GM12875 (cell line): ENCODE measurements at regions not wholly inside any gene's neighbourhood (a gene's known extent, or its start where the extent isn't known, plus 50 kb on each side); places are given as distances from the start of the nearest gene placed in this dataset.
"Not testable (repeated sequence)": the region's sequence is repeated elsewhere in the genome, so short reads cannot be mapped to it uniquely, and the experiment has no call there.

Source experiments
- H3K4me3 ChIP-seq: one replicate; pipeline ENCODE4 v1.5.1; 2011; ENCODE audit warnings: low read depth, low read length, control low read depth
- TF ChIP-seq, protein P1 (sequence below): IDR thresholded peaks from 2 replicates; pipeline ENCODE4 v1.5.1; 2011; ENCODE audit warnings: low read depth, mild to moderate bottlenecking, control low read depth, inconsistent platforms, low read length, moderate library complexity, borderline replicate concordance; ENCODE audit not compliant: insufficient read depth

DNA sequence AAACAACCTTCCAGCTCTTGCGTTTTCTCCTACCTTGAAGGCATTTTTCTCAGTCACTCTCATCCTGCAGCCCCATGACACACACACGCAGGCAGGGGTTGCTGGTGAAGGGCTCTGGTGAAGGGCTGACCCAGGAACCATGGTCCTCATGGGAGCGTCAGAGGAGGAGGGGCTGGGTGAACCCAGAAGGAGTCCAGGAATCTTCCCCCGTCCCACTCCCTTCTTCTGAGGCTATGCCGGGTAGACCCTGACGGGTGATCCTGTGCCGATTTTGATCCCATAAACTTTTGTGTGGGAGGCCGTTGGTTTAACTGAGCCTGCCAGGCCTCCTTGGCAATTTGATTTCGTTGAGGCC lies 278.4 kb upstream of the FOXF1 start:
- TF ChIP-seq, protein P1, sequence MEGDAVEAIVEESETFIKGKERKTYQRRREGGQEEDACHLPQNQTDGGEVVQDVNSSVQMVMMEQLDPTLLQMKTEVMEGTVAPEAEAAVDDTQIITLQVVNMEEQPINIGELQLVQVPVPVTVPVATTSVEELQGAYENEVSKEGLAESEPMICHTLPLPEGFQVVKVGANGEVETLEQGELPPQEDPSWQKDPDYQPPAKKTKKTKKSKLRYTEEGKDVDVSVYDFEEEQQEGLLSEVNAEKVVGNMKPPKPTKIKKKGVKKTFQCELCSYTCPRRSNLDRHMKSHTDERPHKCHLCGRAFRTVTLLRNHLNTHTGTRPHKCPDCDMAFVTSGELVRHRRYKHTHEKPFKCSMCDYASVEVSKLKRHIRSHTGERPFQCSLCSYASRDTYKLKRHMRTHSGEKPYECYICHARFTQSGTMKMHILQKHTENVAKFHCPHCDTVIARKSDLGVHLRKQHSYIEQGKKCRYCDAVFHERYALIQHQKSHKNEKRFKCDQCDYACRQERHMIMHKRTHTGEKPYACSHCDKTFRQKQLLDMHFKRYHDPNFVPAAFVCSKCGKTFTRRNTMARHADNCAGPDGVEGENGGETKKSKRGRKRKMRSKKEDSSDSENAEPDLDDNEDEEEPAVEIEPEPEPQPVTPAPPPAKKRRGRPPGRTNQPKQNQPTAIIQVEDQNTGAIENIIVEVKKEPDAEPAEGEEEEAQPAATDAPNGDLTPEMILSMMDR, result no peak

DNA sequence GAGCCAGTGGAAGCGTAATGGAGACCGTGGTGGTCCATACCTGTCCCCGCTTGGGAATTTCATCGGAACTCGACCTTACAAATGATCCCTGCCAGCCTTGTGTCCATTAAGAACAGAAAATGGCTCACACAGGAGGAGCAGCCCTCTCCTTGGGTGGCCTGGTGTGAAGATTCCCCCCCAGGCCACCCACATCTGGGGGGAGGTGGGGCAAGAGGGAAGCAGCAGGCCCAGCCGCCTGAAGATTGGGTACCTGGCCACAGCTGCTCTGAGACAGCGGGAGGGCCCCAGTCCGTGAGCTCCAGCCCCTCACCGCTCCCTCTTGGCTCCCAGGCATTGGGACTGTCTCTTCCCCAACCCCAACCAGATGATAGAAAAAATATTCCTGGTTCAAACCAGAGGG lies 277.8 kb upstream of the FOXF1 start:
- no peak overlapping the region for H3K4me3 ChIP-seq
- TF ChIP-seq, protein P1, result no peak

More for the DNA sequence above, 278.4 kb upstream of the FOXF1 start:
- H3K4me3 ChIP-seq, result no peak overlapping the region

DNA sequence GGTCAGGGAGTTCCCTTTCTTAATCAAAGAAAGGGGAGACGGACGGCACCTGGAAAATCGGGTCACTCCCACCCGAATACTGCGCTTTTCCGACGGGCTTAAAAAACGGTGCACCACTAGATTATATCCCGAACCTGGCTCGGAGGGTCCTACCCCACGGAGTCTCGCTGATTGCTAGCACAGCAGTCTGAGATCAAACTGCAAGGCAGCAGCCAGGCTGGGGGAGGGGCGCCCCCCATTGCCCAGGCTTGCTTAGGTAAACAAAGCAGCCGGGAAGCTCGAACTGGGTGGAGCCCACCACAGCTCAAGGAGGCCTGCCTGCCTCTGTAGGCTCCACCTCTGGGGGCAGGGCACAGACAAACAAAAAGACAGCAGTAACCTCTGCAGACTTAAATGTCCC lies 276.8 kb upstream of the FOXF1 start:
- H3K4me3 ChIP-seq, result not testable (repeated sequence)

DNA sequence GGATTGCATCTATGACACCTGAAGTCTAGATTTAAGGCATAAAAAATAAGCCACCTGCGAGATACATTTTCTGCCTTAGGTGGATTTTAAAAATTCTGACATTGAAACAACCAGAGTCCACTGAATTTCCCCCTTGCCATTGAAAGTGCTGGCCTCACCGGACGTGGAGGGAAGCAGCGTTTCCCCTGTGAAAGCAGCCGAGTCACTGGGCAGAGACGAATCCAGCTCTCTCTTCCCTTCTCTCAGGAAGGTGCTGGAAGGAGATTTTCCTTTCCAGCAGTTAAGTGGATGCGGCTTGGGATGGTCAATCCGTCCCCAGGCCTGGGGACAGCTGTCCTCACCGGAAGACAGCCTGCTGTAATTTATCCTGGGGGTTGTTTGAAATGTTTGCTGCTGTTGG lies 270.9 kb upstream of the FOXF1 start:
- TF ChIP-seq, protein P1, result no peak
- H3K4me3 ChIP-seq, result no peak overlapping the region

DNA sequence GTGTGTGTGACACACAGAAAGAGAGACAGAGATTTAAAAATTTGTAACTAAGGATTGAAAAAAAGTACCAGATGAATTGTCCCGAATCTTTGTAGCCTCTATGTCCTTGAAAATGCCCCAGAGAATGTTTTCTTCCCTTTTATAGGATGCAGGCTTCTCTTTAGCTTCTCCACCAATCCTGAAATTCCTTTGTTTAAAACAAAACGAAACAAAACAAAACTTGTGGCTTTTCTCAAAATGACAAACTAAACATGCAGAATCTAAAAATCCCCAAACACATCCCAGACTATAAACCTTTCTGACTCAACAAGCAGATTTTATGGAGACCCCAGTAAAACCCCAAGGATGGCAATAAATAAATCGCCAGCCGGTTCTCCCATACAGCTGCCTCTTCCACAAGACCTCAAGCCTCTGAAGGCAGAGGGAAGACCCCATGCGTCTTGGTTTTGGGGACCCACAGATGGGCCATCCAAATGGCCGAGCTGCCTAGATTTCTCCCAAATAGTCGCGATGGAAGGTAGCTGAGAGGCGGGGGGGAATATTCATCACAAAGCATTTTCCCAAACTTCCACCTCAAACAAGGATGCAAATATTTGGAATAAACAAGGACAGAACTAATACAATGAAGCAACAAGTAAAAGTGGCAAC lies 269.5 kb upstream of the FOXF1 start:
- no peak overlapping the region for H3K4me3 ChIP-seq
- TF ChIP-seq, protein P1, result no peak

DNA sequence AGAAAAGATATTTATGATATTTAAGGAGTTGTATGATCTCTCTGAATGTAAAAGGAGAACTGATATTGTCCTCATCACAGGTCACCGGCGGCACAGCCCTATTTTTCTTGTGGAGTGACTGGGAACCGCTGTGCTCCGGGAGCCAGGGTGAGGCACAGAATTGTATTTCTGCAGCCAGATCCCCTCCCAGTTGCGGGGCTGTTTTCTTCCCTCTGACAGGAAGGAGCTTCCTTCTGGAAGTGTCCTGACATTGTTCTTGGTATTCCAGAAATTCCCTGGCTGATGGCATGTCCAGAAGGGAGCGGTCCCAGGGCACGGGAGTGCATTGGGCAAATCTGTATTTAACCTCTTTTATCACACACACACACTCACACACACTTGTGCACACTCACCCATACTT lies 268.6 kb upstream of the FOXF1 start:
- TF ChIP-seq, protein P1, result no peak
- H3K4me3 ChIP-seq, result no peak overlapping the region

DNA sequence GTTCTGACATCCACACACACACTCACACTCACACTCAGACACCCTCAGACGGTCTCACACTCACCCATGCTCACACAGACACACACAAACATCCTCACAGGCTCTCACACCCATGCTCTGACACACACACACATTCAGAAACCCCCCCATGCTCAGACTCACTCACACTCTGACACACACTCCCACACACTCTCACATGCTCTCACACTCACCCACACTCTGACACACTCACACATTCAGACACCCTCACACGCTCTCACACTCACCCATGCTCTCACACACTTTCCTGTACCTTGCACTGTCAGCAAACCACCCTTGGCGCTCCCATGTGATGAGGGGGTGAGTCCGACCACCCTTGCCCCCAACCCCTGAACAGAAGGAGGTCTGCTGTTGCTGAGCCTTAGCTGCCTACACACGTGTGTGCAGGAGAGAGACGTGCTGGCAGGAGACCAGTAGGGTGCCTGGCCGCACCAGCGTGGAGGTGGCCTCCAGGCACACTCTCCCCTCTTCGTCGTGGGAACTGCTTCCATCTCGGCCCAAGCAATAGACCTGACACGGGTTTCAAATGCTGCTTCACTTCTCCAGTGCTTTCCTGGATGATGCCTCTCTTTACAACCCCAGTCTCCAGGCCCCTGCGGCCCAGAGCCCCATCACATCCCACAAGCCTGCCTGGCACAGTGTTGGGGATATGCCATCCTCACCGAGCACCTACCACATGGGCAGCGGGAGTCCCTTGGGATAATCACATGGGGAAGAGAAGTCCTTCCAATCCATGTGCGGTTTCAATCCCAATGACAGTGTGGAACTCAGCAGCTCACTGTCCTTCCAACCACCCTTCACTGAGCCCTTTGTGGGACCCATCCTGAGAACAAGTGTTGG lies 267.8 kb upstream of the FOXF1 start:
- H3K4me3 ChIP-seq, result no peak overlapping the region
- TF ChIP-seq, protein P1, result no peak
